T-helper 1 cell treated with Interleukin-12 subunit alpha and Interleukin-12 subunit beta and Interleukin-4 antibody, amounts not matched to agents 30 μg/mL and 1 μg/mL, for 36 hours (primary cell): ENCODE measurements at regions not wholly inside any gene's neighbourhood (a gene's known extent, or its start where the extent isn't known, plus 50 kb on each side); places are given as distances from the start of the nearest gene placed in this dataset.

Source experiments
- H3K27ac Mint-ChIP-seq: one replicate; pipeline ENCODE4 v1.8.0; 2021; ENCODE audit warnings: mild to moderate bottlenecking, mixed read lengths
- H3K27me3 Mint-ChIP-seq: one replicate; pipeline ENCODE4 v1.8.0; 2021; ENCODE audit warnings: low read depth, mixed read lengths
- H3K36me3 Mint-ChIP-seq: one replicate; pipeline ENCODE4 v1.8.0; 2021; ENCODE audit warnings: low read depth, mixed read lengths
- H3K4me1 Mint-ChIP-seq: one replicate; pipeline ENCODE4 v1.8.0; 2021; ENCODE audit warnings: low read depth, mixed read lengths
- H3K4me3 Mint-ChIP-seq: one replicate; pipeline ENCODE4 v1.8.0; 2021; ENCODE audit warnings: mild to moderate bottlenecking, moderate library complexity, mixed read lengths
- H3K9me3 Mint-ChIP-seq: one replicate; pipeline ENCODE4 v1.8.0; 2021; ENCODE audit warnings: mixed read lengths

DNA sequence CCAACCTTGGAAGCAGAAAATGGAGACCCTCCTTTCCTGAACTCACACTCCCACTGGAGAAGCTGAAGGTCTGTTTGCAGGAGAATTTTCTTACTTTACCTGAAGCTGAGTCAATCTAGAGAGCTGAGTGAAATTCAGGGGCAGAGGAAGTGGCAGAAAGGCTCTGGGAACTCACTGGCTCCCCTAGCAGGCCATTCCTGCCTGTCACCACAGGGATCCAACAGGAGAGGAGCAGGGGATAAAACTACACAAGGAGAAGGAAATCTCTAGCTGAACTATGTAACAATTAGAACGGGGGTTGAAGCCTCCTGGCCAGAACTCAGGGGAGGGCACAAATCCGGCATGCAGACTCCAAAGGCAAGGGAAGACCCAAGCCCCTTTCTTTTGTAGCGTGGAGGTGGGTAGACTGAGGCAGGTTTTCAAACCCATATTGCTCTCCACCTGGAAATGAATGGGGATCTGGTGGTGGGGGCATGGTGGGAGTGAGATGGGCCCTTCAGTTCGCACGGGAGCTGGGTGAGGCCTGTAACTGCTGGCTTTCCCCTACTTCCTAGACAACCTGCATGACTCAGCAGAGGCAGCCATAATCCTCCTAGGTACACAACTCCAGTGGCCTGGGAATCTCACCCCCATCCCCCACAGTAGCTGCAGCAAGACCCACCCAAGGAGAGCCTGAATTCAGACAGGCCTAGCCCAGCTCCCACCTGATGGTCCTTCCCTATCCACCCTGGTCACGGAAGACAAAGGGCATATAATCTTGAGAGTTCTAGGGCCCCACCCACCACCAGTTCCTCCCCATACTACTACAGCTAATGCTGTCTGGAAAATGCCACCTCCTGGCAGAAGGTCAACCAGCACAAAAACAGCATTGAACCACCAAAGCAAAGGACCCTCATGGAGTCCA lies 158.1 kb downstream of the LTN1 start:
- H3K9me3 Mint-ChIP-seq, result peaks cover 14% of the 10 kb centered on the region
- peak overlapping the region; percentile 98 for H3K27ac Mint-ChIP-seq
- no peaks in the 10 kb centered on the region for H3K27me3 Mint-ChIP-seq
- peaks cover 33% of the 10 kb centered on the region for H3K36me3 Mint-ChIP-seq
- H3K4me1 Mint-ChIP-seq, result peaks cover 65% of the 10 kb centered on the region
- H3K4me3 Mint-ChIP-seq, result peak overlapping the region; percentile 96

DNA sequence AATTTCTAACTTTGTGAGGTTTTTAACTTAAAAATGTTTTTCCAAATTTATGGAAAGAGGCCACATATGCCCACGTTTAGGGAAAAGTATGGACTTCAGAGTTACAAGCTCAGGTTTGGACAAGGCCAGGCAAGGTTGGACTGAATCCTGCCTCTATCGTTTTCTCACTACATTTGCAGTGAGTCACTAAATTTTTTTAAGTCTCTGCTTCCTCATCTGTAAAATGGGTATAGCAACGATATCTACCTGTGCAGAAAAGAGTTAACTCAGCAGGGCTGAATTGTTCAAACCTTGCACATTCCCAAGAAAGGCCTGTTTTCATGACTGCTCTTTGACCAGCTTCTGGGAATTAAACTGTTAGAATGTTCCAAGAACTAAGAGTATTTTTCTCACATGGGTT lies 159.1 kb downstream of the LTN1 start:
- peaks cover 70% of the 10 kb centered on the region for H3K4me1 Mint-ChIP-seq

DNA sequence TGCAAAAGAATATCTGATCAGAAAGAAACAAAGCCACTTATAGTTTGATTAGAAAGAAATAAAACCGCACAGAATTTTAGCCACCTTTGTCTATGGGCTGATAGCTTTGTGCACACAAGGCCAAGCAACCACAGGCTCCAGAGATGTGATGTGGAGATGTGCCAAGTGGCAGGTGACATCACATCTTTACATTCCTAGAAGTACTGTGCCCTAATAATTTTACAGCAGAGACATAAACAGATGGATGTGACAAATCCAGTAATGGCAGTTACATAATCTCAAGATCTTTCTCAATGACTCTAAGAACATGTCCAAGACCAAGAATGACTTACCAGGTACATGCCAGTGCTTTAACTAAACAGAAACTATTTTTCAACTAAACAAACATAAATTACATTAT lies 159.5 kb downstream of the LTN1 start:
- H3K27ac Mint-ChIP-seq, result peak overlapping the region; percentile 98

More for the DNA sequence above, 159.1 kb downstream of the LTN1 start:
- Mint-ChIP-seq H3K4me3 (peak overlapping the region; percentile 96), H3K36me3 (peaks cover 35% of the 10 kb centered on the region), H3K27ac (peak overlapping the region; percentile 98), H3K27me3 (no peaks in the 10 kb centered on the region), H3K9me3 (peaks cover 11% of the 10 kb centered on the region)

DNA sequence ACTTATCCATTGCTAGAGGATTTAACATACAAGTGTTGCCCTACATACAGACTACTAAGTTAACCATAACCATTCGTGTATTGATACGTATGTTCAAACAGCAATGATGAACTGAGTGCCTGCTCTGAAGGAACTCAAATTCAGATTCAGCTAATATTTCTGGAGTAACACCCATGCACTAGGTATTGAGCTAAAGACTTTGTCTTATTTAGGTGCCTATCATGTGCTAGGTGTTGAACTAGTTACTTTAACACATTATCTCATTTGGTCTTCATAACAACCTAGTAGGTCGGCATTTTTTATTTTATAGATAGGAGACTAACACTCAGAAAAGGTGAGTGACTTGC lies 160.0 kb downstream of the LTN1 start:
- H3K36me3 Mint-ChIP-seq, result peaks cover 37% of the 10 kb centered on the region
- H3K27me3 Mint-ChIP-seq, result no peaks in the 10 kb centered on the region
- peaks cover 8% of the 10 kb centered on the region for H3K9me3 Mint-ChIP-seq
- peak overlapping the region; percentile 61 for H3K4me3 Mint-ChIP-seq
- H3K27ac Mint-ChIP-seq, result peak overlapping the region; percentile 98
- peaks cover 67% of the 10 kb centered on the region for H3K4me1 Mint-ChIP-seq

More for the DNA sequence above, 159.5 kb downstream of the LTN1 start:
- H3K4me3 Mint-ChIP-seq, result peak overlapping the region; percentile 61
- H3K27me3 Mint-ChIP-seq, result no peaks in the 10 kb centered on the region
- H3K36me3 Mint-ChIP-seq, result peaks cover 35% of the 10 kb centered on the region
- peaks cover 70% of the 10 kb centered on the region for H3K4me1 Mint-ChIP-seq
- H3K9me3 Mint-ChIP-seq, result peaks cover 11% of the 10 kb centered on the region

DNA sequence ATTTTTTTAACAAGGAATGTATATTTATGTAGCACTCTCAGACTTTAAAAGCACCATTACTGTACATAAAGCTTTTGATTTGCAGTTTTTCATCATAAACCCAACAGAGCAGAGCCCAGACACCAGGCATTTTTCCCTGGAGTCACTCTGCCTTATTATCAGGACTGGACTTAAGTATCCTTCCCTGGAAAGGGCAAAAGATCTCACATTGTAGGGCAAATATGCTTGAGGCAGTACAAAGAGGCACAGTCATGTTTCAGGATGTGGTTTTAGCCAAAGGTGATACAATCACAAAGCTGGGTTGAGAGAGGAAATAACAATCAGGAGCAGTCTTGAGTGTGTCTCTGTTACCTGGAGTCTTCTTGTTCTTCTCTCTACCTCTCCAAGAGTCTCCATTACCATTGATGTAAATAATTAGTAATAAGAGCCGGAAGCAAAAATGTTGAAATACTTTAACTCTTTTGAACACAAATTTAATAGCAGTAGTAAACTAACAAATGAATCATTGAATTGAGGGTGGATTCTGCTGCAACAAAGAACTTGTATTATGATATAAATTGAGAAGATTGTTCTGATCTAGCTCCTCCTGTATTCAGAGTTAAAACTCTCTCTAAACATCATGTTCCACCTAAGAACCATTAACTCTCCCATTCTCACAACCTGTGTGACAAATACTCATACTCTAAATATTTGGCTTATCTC lies 160.5 kb downstream of the LTN1 start:
- peaks cover 5% of the 10 kb centered on the region for H3K9me3 Mint-ChIP-seq
- H3K27me3 Mint-ChIP-seq, result no peaks in the 10 kb centered on the region
- peaks cover 37% of the 10 kb centered on the region for H3K36me3 Mint-ChIP-seq
- peaks cover 65% of the 10 kb centered on the region for H3K4me1 Mint-ChIP-seq
- peak overlapping the region; percentile 68 for H3K4me3 Mint-ChIP-seq
- peak overlapping the region; percentile 98 for H3K27ac Mint-ChIP-seq

DNA sequence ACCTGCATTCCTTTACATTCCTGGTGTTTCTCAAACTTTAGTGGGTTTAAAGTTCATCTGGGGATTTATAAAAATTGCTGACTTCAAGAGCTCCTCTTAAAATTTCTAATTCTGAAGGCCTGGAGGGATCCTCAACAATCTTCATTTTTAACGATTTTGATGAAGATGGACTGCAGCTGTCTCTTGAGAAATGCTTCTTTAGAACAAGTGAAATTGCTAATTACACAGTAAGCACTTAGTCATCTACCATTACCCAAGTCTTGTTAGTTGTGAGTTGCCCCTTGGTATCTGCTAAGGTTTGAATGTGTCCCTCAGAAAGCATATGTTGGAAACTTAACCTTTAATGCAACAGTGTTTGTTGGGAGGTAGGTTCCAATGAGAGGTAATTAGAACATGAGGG lies 163.7 kb downstream of the LTN1 start:
- Mint-ChIP-seq H3K27me3 (no peaks in the 10 kb centered on the region), H3K27ac (no peak overlapping the region), H3K4me1 (peaks cover 40% of the 10 kb centered on the region), H3K36me3 (peaks cover 27% of the 10 kb centered on the region), H3K9me3 (no peaks in the 10 kb centered on the region), H3K4me3 (no peak overlapping the region)

DNA sequence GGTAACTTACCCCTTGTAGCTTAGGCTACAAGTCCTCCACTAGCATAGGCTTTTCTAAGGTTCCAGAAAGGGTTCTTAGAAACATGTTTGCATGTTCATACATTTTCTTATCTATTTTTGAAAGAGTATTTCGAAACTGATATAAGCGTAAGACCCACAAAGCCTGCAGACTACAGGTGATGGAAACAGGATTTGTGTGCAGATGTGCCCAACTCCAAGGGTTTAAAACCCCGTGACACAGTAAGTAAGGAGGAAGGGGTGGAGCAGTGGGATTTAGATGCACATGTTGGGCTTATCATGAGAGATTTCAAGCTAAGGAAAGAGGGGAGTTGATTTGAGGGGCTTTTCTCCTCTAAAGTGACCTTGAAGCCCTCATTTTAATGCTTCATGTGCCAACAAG lies 164.7 kb downstream of the LTN1 start:
- Mint-ChIP-seq H3K27me3 (no peaks in the 10 kb centered on the region), H3K4me3 (no peak overlapping the region), H3K4me1 (peaks cover 33% of the 10 kb centered on the region), H3K9me3 (no peaks in the 10 kb centered on the region), H3K27ac (no peak overlapping the region), H3K36me3 (peaks cover 20% of the 10 kb centered on the region)

DNA sequence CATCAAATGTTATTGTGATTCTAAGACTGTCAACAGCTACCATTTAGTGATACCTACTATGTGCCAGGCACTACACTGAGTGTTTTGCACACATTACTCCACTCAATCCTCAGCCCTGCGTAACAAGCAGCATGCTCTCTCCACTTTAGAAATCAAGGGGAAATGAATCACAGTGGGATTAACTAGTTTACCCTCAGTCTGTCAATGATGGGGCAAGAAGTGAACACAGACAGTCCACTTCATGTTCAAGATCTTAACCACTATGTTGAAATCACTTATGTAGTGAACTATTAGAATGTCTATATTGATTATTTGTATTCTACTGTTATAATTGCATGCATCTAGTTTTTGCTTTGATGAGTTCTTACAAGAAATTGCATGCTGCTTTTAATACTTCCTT lies 165.3 kb downstream of the LTN1 start:
- Mint-ChIP-seq H3K9me3 (no peaks in the 10 kb centered on the region), H3K36me3 (peaks cover 17% of the 10 kb centered on the region), H3K4me1 (peaks cover 27% of the 10 kb centered on the region), H3K27ac (no peak overlapping the region), H3K27me3 (no peaks in the 10 kb centered on the region), H3K4me3 (no peak overlapping the region)

DNA sequence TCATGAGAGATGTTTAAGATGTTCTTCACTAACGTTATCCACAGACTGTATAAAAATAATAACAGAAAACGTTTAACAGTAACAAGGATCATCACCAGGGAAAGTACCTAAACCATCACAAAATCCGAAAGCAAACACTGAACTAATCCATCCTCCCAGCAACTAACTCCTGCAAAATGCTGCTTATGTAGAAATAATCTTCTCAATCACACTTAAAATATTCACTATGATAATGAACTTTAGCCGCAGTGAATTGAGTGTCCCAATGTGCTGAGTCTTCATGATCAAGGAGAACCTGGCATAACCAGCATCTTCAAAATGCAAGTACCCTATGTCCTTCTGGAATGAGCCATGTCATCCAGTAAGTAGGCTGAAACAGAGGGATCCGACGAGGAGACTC lies 166.1 kb downstream of the LTN1 start:
- Mint-ChIP-seq H3K9me3 (no peaks in the 10 kb centered on the region), H3K36me3 (peaks cover 18% of the 10 kb centered on the region), H3K4me1 (peaks cover 21% of the 10 kb centered on the region), H3K4me3 (no peak overlapping the region), H3K27ac (no peak overlapping the region), H3K27me3 (no peaks in the 10 kb centered on the region)

DNA sequence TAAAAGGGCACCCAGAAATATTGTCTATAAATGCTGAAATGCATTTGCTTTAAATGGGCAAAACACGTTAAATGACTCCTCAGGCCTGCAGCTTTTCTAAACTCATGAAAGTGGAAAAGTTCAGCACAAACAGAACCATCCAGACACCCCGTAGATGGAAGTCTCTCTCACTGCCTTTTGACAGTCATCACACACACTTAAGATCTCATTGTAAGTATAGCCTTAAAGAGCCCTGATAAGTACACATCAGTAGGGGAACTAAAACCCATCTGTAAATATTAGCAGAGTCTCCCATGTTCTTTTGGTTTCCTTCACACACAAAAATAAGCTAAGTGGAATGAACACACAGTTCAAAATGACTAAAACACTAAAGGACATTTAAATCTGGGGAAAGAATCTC lies 166.7 kb downstream of the LTN1 start:
- no peaks in the 10 kb centered on the region for H3K9me3 Mint-ChIP-seq
- H3K27me3 Mint-ChIP-seq, result no peaks in the 10 kb centered on the region
- no peak overlapping the region for H3K27ac Mint-ChIP-seq
- H3K4me3 Mint-ChIP-seq, result no peak overlapping the region
- H3K4me1 Mint-ChIP-seq, result peaks cover 18% of the 10 kb centered on the region
- H3K36me3 Mint-ChIP-seq, result peaks cover 23% of the 10 kb centered on the region

DNA sequence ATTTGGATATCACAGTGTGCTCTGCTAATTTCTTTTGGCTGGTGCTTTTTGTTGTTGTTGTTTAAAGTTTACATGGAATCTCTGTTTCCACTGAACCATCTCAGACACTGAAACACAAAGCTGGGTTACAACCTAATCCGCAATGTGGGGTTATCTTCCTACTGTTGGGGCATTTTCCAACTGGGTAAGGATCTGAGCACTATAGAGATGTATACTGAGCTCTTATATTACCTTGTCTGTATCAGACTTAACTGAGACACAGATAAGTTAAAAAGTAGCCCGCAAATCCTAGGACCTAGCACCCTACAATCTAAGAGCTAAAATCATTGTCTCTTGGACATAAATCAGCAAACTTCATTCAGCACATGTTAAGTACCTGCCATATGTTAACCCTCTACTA lies 169.2 kb downstream of the LTN1 start:
- Mint-ChIP-seq H3K9me3 (no peaks in the 10 kb centered on the region), H3K27me3 (no peaks in the 10 kb centered on the region), H3K4me1 (peaks cover 12% of the 10 kb centered on the region), H3K27ac (no peak overlapping the region), H3K36me3 (peaks cover 37% of the 10 kb centered on the region), H3K4me3 (no peak overlapping the region)

DNA sequence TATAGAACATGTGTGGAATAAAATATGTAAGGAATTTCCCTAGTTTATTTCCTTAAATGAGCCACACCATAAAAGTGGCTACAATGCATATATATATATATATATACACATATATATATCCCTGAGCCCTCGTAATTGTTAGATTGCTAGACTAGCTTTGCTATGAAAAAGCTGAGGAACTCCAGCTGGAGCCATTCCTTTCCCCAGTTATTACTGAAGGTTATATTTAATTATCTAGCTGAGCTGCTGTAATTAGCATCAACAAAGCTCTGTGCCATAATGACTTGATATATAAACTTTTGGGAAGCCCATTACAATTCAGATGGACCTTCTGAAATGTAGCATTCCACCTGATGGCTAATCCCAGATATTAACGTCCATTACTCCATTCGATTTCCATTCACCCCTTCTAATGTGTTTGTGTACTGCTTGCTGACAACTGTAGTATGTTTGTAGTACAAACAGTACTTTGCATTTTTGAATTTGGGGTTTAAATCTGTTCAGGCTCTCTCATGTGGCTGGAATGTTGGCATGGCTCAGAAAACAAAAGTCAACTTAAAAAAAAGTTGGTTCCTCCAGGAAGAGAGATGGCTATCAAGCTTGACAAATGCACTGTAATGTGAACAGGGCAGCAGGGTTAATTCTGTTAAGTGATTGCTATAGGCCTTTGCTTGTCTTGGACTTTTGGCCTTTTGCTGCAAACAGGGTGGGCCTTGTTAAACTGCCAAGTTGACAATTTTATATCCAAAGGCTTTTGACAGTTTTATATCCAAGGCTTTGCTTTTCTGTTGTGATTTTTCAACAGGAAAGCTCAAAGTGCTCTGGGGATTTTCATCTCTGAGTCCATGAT lies 170.0 kb downstream of the LTN1 start:
- Mint-ChIP-seq H3K27me3 (no peaks in the 10 kb centered on the region), H3K9me3 (no peaks in the 10 kb centered on the region), H3K27ac (no peak overlapping the region), H3K4me3 (no peak overlapping the region), H3K36me3 (peaks cover 35% of the 10 kb centered on the region), H3K4me1 (peaks cover 12% of the 10 kb centered on the region)

DNA sequence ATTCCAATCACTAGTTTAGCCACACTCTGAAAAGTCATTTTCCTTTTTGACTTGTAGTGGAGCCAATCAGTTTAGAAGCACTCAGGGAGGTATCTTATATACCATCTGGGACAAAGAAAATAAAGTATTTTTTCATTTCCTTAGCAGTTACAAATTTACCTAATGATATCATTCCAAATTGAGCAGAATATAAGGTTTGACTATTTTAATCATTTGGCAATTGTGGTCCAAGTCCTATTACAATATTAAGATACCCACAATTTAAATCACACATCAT lies 170.6 kb downstream of the LTN1 start:
- Mint-ChIP-seq H3K4me3 (no peak overlapping the region), H3K27me3 (no peaks in the 10 kb centered on the region), H3K9me3 (no peaks in the 10 kb centered on the region), H3K36me3 (peaks cover 36% of the 10 kb centered on the region), H3K4me1 (peaks cover 8% of the 10 kb centered on the region), H3K27ac (no peak overlapping the region)

DNA sequence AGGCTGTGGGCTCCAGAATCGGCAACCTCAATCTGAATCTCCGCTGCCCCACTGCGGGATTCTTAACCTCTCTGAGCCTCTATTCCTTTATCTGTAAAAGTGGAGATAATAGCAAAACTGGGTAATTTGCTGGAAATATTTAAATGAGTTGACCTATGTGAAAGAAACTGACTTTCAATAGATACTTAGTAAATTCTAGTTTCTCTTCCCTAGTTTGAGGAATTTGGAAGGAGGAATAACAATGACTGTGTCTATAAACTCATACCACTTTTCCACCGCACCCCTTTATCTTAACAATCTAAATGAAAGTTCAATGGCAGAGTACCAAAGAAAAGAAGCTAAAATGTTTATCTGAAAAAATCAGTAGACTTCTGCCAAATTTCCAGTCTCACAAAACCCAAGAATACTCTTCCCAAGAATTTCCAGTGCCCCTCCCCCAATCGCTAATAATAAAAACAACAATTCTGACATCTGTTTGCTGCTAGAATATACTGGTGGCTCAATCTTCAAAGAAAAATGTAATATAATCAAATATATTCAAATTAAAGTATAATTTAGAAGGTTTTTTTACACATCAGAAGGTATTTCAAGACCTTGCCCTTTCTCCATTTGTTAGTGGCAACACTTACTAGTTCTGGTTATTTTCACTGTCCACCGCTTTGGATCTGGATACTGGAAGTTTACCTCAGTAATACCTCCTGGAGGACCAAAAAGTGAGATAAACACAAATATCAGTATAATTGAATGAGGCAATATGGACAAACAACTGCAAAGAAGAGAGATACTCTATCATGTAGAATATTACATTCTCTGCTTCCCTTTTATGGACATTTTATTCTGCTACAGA lies 171.2 kb downstream of the LTN1 start:
- Mint-ChIP-seq H3K4me1 (peaks cover 8% of the 10 kb centered on the region), H3K36me3 (peaks cover 38% of the 10 kb centered on the region), H3K9me3 (no peaks in the 10 kb centered on the region), H3K27me3 (no peaks in the 10 kb centered on the region), H3K27ac (no peak overlapping the region), H3K4me3 (no peak overlapping the region)
